ENCODE measurements at regions not wholly inside any gene's neighbourhood (a gene's known extent, or its start where the extent isn't known, plus 50 kb on each side); places are given as distances from the start of the nearest gene placed in this dataset.

DNA sequence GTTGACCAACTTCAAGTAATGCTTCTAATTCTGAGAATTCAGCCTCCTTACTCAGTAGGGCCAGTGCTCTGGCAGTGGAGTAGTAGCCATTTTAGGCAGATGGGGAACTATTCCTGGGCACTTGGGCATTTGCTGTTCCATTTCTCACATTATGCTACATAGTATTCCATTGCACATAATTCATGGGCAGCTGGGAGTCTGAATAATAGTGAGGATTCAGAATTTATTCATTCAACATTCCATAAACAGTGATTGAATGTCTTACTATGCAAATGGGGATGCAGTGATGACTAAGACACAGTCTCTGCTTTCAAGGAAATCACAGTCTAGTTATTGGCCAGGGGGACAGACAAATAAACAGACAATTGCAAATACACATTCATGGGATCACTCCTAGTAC lies 301.0 kb upstream of the KCNN2 start:
- H3K18ac ChIP-seq (ENCODE audit: insufficient read length, low read depth, low read length): no peak overlapping the region
- Mint-ChIP-seq H3K4me1 (peaks cover 18 to 22% of the 10 kb centered on the region in 2 experiments), H3K27ac (no peak overlapping the region), H3K9me3 (no peaks in the 10 kb centered on the region; a peak in 1 of 5 replicates), H3K36me3 (ENCODE audit: insufficient read depth in 1 of 3, low read depth in 3 of 3) (no peaks in the 10 kb centered on the region), H3K4me3 (no peak overlapping the region), H3K27me3 (ENCODE audit: low read depth) (peaks cover 30% of the 10 kb centered on the region)
- no peak overlapping the region for H2BK120ac ChIP-seq (ENCODE audit: low read depth, low read length, poor library complexity, severe bottlenecking)
- H3T11ph ChIP-seq (ENCODE audit: low read length): no peak overlapping the region
- H3K79me2 ChIP-seq (ENCODE audit: insufficient read depth, low read length): no peaks in the 10 kb centered on the region
- H3K4me2 ChIP-seq (ENCODE audit: insufficient read depth, insufficient read length, low read length): no peak overlapping the region
- H4K91ac ChIP-seq (ENCODE audit: insufficient read length, low read depth, low read length): no peak overlapping the region
- H2BK20ac ChIP-seq (ENCODE audit: low read depth, low read length, poor library complexity, severe bottlenecking): no peak overlapping the region
- no peak overlapping the region for H3K27ac ChIP-seq (ENCODE audit: insufficient read length, low read depth, low read length)
- H3K27me3 ChIP-seq (ENCODE audit: insufficient read depth, low read length): peaks cover 5% of the 10 kb centered on the region; the same call in 1 of the 2 replicates
- H3K14ac ChIP-seq (ENCODE audit: insufficient read depth, low read length): no peak overlapping the region
- peaks cover 2% of the 10 kb centered on the region for H3K23me2 ChIP-seq (ENCODE audit: insufficient read length, low read depth, low read length, poor library complexity, severe bottlenecking)
- H2BK15ac ChIP-seq (ENCODE audit: low read depth, low read length): no peak overlapping the region
- no peak overlapping the region for H3K56ac ChIP-seq (ENCODE audit: insufficient read length, low read depth, low read length)
- no peak overlapping the region for H3K4ac ChIP-seq (ENCODE audit: low read depth, low read length)
- TF ChIP-seq, protein P1, sequence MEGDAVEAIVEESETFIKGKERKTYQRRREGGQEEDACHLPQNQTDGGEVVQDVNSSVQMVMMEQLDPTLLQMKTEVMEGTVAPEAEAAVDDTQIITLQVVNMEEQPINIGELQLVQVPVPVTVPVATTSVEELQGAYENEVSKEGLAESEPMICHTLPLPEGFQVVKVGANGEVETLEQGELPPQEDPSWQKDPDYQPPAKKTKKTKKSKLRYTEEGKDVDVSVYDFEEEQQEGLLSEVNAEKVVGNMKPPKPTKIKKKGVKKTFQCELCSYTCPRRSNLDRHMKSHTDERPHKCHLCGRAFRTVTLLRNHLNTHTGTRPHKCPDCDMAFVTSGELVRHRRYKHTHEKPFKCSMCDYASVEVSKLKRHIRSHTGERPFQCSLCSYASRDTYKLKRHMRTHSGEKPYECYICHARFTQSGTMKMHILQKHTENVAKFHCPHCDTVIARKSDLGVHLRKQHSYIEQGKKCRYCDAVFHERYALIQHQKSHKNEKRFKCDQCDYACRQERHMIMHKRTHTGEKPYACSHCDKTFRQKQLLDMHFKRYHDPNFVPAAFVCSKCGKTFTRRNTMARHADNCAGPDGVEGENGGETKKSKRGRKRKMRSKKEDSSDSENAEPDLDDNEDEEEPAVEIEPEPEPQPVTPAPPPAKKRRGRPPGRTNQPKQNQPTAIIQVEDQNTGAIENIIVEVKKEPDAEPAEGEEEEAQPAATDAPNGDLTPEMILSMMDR (conservative IDR thresholded peaks at IDR 0.05): no peak
- H3K79me1 ChIP-seq (ENCODE audit: insufficient read depth, low read depth, low read length, poor library complexity, severe bottlenecking): no peaks in the 10 kb centered on the region
- no peaks in the 10 kb centered on the region for H3K9me3 ChIP-seq (ENCODE audit: control insufficient read depth, low read depth, low read length)
- H4K20me1 ChIP-seq (ENCODE audit: control insufficient read depth, insufficient read depth, insufficient read length): no peaks in the 10 kb centered on the region
- H3K9ac ChIP-seq (ENCODE audit: extremely low read depth, insufficient read length, low read length): no peak overlapping the region
- H2BK5ac ChIP-seq (ENCODE audit: insufficient read length, low read length): no peak overlapping the region
- DNase-seq: no peak
- no peak overlapping the region for H2BK12ac ChIP-seq (ENCODE audit: insufficient read length, low read depth, low read length)
- H2AK5ac ChIP-seq (ENCODE audit: insufficient read length, low read length): no peak overlapping the region
- no peak overlapping the region for H4K5ac ChIP-seq (ENCODE audit: insufficient read length, low read depth, low read length)
- no peak overlapping the region for H3K23ac ChIP-seq (ENCODE audit: insufficient read length, low read depth, low read length)
- H2AFZ ChIP-seq (ENCODE audit: low read length): no peak overlapping the region
- H4K8ac ChIP-seq (replicated peaks; ENCODE audit: insufficient read length, low read depth, low read length): no peak overlapping the region
- peaks cover 4% of the 10 kb centered on the region; the same call in 1 of the 2 replicates for H3K4me1 ChIP-seq (ENCODE audit: insufficient read depth, low read length)
